Activated B cell treated with CpG ODN at 0.5 μM for 24 hours (primary cell): ENCODE measurements at regions not wholly inside any gene's neighbourhood (a gene's known extent, or its start where the extent isn't known, plus 50 kb on each side); places are given as distances from the start of the nearest gene placed in this dataset.

Experiments used
- ATAC-seq: fragments of 200-7000 bp; cut with Tn5 transposase; one replicate; pipeline ENCODE4 v1.10.0; 2021; ENCODE audit warnings: low read depth, mild to moderate bottlenecking, moderate library complexity
- CTCF ChIA-PET: fragments of 350-600 bp; sonication (Branson Sonifier 250); formaldehyde crosslinking; loops from one replicate; lab custom pipeline; 2021; ENCODE audit warnings: antibody characterized with exemption; lab: Charles Lee
- POLR2A ChIA-PET: fragments of 350-600 bp; sonication (Branson Sonifier 250); formaldehyde crosslinking; loops from one replicate; lab custom pipeline; 2021; ENCODE audit warnings: antibody characterized with exemption; lab: Charles Lee
- DNase-seq: peaks from one replicate; pipeline ENCODE4 v3.0.0; 2022
- H3K27ac Mint-ChIP-seq: one replicate; pipeline ENCODE4 v1.8.0; 2020; ENCODE audit warnings: mixed read lengths
- H3K27me3 Mint-ChIP-seq: one replicate; pipeline ENCODE4 v1.8.0; 2021; ENCODE audit warnings: mixed read lengths
- H3K36me3 Mint-ChIP-seq: one replicate; pipeline ENCODE4 v1.8.0; 2021; ENCODE audit warnings: low read depth, mixed read lengths
- H3K4me1 Mint-ChIP-seq: one replicate; pipeline ENCODE4 v1.8.0; 2021; ENCODE audit warnings: mixed read lengths
- H3K4me3 Mint-ChIP-seq: one replicate; pipeline ENCODE4 v1.8.0; 2020; ENCODE audit warnings: mild to moderate bottlenecking, mixed read lengths
- H3K9me3 Mint-ChIP-seq: one replicate; pipeline ENCODE4 v1.8.0; 2020; ENCODE audit warnings: mixed read lengths
- intact Hi-C: fragments of 100-400 bp; cut with micrococcal nuclease; formaldehyde crosslinking; loops from one replicate; pipeline ENCODE4 v1.15.1; 2024
- TF ChIP-seq, protein P1 (sequence below): fragments of 200-600 bp; IDR thresholded peaks from one replicate; pipeline ENCODE4 v1.8.0; 2022; ENCODE audit warnings: antibody characterized with exemption, mild to moderate bottlenecking

DNA sequence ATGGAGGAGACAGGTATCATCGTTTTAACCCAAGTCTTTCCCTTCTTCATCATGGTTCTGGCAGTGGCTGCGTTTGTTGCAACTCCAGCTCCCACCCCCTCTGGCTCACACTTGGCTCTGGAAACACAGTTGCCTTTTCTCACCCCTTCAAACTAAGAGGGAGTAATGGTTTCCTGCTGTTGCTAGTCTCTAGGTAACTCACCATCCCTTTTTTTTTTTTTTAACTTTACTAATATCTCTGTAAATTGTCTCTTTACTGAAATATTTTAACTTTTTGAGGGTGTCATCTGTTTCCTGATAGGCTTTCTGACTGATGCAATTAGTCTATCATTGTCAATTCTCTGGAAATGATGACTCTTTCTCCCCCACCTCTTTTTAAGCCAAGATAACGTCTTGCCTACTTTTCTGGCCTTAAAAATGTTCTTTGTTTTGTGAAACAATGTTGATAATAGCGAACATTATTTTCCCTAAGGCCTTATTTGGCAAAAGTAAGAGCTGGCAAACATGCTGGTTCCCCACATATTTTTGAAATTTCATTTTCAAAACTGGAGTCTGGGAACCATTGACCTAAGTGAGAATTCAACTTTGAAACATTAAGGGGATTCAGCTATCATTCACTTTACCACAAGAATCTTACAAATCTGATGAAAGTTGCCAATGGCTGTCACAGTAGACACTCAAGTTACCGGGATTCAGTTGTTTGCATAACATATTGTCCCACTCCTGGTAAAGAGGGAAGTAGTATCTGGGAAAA is 85.3 kb downstream of the LEPR start:
- DNase-seq (no peak), ATAC-seq (no peak)
- no peaks in the 10 kb centered on the region for H3K9me3 Mint-ChIP-seq
- intact Hi-C loops = no loop called here
- POLR2A ChIA-PET = no interaction called here
- no peak overlapping the region for H3K4me3 Mint-ChIP-seq
- CTCF ChIA-PET = no interaction called here
- no peaks in the 10 kb centered on the region for H3K36me3 Mint-ChIP-seq
- no peaks in the 10 kb centered on the region for H3K4me1 Mint-ChIP-seq
- no peak overlapping the region for H3K27ac Mint-ChIP-seq
- TF ChIP-seq, protein P1, sequence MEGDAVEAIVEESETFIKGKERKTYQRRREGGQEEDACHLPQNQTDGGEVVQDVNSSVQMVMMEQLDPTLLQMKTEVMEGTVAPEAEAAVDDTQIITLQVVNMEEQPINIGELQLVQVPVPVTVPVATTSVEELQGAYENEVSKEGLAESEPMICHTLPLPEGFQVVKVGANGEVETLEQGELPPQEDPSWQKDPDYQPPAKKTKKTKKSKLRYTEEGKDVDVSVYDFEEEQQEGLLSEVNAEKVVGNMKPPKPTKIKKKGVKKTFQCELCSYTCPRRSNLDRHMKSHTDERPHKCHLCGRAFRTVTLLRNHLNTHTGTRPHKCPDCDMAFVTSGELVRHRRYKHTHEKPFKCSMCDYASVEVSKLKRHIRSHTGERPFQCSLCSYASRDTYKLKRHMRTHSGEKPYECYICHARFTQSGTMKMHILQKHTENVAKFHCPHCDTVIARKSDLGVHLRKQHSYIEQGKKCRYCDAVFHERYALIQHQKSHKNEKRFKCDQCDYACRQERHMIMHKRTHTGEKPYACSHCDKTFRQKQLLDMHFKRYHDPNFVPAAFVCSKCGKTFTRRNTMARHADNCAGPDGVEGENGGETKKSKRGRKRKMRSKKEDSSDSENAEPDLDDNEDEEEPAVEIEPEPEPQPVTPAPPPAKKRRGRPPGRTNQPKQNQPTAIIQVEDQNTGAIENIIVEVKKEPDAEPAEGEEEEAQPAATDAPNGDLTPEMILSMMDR = no peak
- no peaks in the 10 kb centered on the region for H3K27me3 Mint-ChIP-seq

DNA sequence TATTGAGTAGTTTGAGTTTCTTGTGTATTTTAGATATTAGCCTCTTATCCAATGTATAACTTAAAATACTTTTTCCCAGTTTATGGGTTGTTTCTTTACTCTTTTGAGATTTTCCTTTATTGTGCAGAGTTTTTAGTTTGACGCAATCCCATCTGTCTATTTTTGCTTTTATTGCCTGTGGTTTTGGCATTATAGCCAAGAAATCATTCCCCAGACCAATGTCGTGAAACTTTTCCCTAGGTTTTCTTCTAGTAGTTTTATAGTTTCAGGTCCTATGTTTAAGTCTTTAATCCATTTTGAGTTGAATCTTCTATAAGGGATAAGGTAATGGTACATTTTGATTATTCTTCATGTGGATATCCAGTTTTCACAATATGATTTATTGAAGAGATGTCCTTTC is 87.6 kb downstream of the LEPR start:
- H3K36me3 Mint-ChIP-seq = no peaks in the 10 kb centered on the region
- ChIA-PET POLR2A (no interaction called here), CTCF (no interaction called here)
- H3K9me3 Mint-ChIP-seq = no peaks in the 10 kb centered on the region
- ATAC-seq (no peak), DNase-seq (no peak)
- TF ChIP-seq, protein P1 = no peak
- H3K4me1 Mint-ChIP-seq = no peaks in the 10 kb centered on the region
- H3K4me3 Mint-ChIP-seq = no peak overlapping the region
- intact Hi-C loops = no loop called here
- no peaks in the 10 kb centered on the region for H3K27me3 Mint-ChIP-seq
- H3K27ac Mint-ChIP-seq = no peak overlapping the region

DNA sequence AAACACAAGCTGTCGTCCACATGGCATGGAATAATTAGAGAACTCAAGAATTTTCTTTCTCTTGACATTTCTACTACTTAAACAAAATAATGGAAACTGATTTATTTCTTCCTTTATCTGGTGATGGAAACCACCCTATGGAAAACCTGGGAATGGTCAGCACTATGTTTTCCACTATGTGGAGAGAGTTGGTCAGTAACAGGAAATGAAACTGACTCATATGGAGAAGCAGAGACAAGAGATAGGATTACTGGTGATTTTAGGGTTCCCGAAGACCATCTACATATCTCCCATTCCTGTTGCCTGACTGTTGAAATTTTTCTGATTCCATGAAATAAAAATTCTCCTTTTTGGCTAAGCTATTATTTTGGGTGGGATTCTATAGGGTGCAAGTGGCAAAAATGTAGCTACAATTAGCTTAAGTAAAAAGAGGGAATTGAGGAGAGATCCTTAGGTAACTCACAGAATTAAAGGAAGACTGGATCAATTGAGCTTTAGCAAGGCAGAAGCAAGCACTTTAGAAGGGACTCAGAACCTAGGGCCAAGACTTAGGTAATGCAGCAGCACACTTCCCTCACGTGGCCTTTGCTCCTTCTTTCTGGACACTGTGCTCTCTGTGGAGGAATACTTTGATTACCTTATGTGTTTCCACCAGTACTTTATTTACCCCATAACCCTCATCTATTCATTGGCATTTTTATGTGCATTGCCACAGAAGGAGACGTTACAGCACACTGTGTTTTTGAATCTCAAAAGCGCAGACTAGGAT is 89.6 kb downstream of the LEPR start:
- Mint-ChIP-seq H3K4me1 (no peaks in the 10 kb centered on the region), H3K27me3 (peaks cover 2% of the 10 kb centered on the region), H3K4me3 (no peak overlapping the region), H3K27ac (no peak overlapping the region), H3K9me3 (no peaks in the 10 kb centered on the region), H3K36me3 (no peaks in the 10 kb centered on the region)
- ATAC-seq (no peak), DNase-seq (no peak)
- CTCF ChIA-PET = no interaction called here
- TF ChIP-seq, protein P1 = no peak
- POLR2A ChIA-PET = no interaction called here
- intact Hi-C loops = no loop called here

DNA sequence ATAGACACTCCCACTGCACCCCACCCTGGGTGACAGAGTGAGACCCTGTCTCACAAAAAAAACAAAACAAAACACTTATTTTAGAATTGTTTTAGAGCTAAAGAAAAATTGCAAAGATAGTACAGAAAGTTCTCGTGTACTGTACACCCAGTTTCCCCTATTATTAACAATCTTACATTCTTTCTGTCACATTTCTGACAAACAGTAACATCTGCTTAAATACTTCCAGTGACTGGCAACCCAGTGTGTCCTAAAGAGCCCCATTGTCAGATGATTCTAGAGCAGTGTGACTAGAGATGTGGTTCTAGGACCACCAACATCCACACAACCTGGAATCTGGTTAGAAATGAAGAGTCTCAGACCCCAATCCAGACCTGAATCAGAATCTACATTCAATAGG is 90.5 kb downstream of the LEPR start:
- Mint-ChIP-seq H3K4me3 (no peak overlapping the region), H3K9me3 (no peaks in the 10 kb centered on the region), H3K27me3 (peaks cover 2% of the 10 kb centered on the region), H3K36me3 (no peaks in the 10 kb centered on the region), H3K27ac (no peak overlapping the region), H3K4me1 (no peaks in the 10 kb centered on the region)
- POLR2A ChIA-PET = no interaction called here
- intact Hi-C loops = no loop called here
- CTCF ChIA-PET = no interaction called here
- TF ChIP-seq, protein P1 = no peak
- DNase-seq (no peak), ATAC-seq (no peak)

DNA sequence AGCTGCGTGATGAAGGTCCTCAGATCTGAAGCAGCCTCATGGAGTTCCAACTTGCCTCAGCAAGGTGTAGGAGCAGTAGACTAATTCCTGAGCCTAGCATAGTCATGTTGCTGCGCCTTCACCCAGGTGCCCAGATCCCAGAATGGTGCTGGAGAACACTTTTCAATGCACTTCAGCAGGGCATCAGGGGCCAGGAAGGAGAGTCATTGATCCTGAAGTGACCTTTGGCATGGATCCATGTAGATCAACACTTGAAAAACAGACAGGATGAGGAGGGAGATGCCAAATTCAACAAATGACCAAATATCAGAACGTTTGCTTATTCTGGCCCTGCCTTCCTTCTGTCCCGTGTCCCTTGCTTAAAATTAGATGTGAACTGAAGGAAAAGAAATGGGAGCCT is 91.9 kb downstream of the LEPR start:
- ATAC-seq (no peak), DNase-seq (no peak)
- no peaks in the 10 kb centered on the region for H3K36me3 Mint-ChIP-seq
- peaks cover 2% of the 10 kb centered on the region for H3K27me3 Mint-ChIP-seq
- CTCF ChIA-PET = no interaction called here
- no peak overlapping the region for H3K27ac Mint-ChIP-seq
- intact Hi-C loops = no loop called here
- H3K4me1 Mint-ChIP-seq = no peaks in the 10 kb centered on the region
- TF ChIP-seq, protein P1 = no peak
- H3K4me3 Mint-ChIP-seq = no peak overlapping the region
- H3K9me3 Mint-ChIP-seq = no peaks in the 10 kb centered on the region
- POLR2A ChIA-PET = no interaction called here
